Ishikawa (cell line): ENCODE measurements at regions not wholly inside any gene's neighbourhood (a gene's known extent, or its start where the extent isn't known, plus 50 kb on each side); places are given as distances from the start of the nearest gene placed in this dataset.

Experiments
- CEBPB ChIP-seq: IDR thresholded peaks from 2 replicates; pipeline ENCODE4 v1.6.1; 2012
- RAD21 ChIP-seq: IDR thresholded peaks from 2 replicates; pipeline ENCODE4 v1.6.1; 2012; ENCODE audit warnings: low read depth
- TAF1 ChIP-seq: IDR thresholded peaks from 2 replicates; pipeline ENCODE4 v1.6.1; 2012; ENCODE audit warnings: low read depth, mild to moderate bottlenecking
- TEAD4 ChIP-seq: IDR thresholded peaks from 2 replicates; pipeline ENCODE4 v1.6.1; 2012

DNA sequence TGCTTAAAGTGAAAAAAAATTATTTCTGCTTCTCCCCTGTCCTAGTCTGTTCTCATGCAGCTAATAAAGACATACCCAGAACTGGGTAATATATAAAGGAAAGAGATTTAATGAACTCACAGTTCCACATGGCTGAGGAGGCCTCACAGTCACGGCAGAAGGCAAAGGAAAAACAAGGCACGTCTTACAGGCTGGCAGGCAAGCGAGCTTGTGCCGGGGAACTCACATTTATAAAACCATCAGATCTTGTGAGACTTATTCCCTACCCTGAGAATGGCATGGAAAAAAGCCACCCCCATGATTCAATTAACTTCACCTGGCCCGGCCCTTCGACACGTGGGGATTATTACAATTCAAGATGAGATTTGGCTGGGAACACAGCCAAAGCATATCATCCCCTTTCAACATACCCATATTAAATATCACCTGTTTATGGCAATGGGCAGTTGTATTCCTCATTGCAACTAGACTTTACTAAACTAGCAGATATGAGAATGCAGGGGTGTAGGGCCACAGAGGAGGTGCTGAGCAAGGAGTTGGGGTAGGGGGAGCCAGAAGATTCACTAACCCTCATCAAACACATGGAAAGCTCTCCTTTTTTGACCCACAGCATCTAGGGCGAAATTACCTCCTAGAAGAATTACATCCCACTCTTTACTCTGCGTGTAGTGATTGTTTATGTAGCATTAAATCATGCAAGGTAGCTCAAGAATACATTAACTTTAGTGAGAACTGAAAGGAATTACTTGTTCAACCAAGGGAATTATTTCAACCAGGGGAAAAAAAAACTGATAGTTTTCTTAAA lies 183.3 kb upstream of the DOK6 start:
- TF ChIP-seq CEBPB (no peak), TAF1 (no peak), TEAD4 (no peak), RAD21 (no peak)
